HG02571 (cell line): ENCODE measurements at regions not wholly inside any gene's neighbourhood (a gene's known extent, or its start where the extent isn't known, plus 50 kb on each side); places are given as distances from the start of the nearest gene placed in this dataset.

Experiments
- ATAC-seq: cut with Tn5 transposase; IDR thresholded peaks from one replicate; pipeline ENCODE4 v1.9.1; 2021; ENCODE audit warnings: mild to moderate bottlenecking, moderate library complexity; ENCODE audit not compliant: unreplicated experiment

- ATAC-seq, result no peak
Measured at GRCh38 chr4:28976369-28976768, 1743.8 kb upstream of the PCDH7 start.

GRCh38 chr4:29002151-29002550 is 1718.0 kb upstream of the PCDH7 start:
- ATAC-seq, result no peak

GRCh38 chr4:29005838-29006237 is 1714.3 kb upstream of the PCDH7 start:
- no peak for ATAC-seq

- ATAC-seq, result no peak
Measured at GRCh38 chr4:29009908-29010307, 1710.3 kb upstream of the PCDH7 start.

GRCh38 chr4:29013341-29013740 is 1706.8 kb upstream of the PCDH7 start:
- ATAC-seq, result no peak

GRCh38 chr4:29014555-29014954 is 1705.6 kb upstream of the PCDH7 start:
- ATAC-seq, result no peak

- ATAC-seq, result no peak
Measured at GRCh38 chr4:29033703-29034102, 1686.5 kb upstream of the PCDH7 start.

GRCh38 chr4:29037501-29037900 is 1682.7 kb upstream of the PCDH7 start:
- ATAC-seq, result no peak

- no peak for ATAC-seq
Measured at GRCh38 chr4:29043411-29043810, 1676.8 kb upstream of the PCDH7 start.

GRCh38 chr4:29046186-29046585 is 1674.0 kb upstream of the PCDH7 start:
- ATAC-seq, result no peak

GRCh38 chr4:29046781-29047180 is 1673.4 kb upstream of the PCDH7 start:
- no peak for ATAC-seq

GRCh38 chr4:29047341-29048041 is 1672.7 kb upstream of the PCDH7 start:
- no peak for ATAC-seq

- ATAC-seq, result no peak
Measured at GRCh38 chr4:29051381-29051965, 1668.7 kb upstream of the PCDH7 start.

GRCh38 chr4:29052266-29052665 is 1667.9 kb upstream of the PCDH7 start:
- no peak for ATAC-seq

- no peak for ATAC-seq
Measured at GRCh38 chr4:29058531-29058930, 1661.6 kb upstream of the PCDH7 start.

GRCh38 chr4:29066861-29067260 is 1653.3 kb upstream of the PCDH7 start:
- no peak for ATAC-seq

- no peak for ATAC-seq
Measured at GRCh38 chr4:29073571-29073970, 1646.6 kb upstream of the PCDH7 start.

GRCh38 chr4:29075366-29075765 is 1644.8 kb upstream of the PCDH7 start:
- ATAC-seq, result no peak

- no peak for ATAC-seq
Measured at GRCh38 chr4:29079260-29079659, 1640.9 kb upstream of the PCDH7 start.

GRCh38 chr4:29081234-29081955 is 1638.8 kb upstream of the PCDH7 start:
- no peak for ATAC-seq

- no peak for ATAC-seq
Measured at GRCh38 chr4:29082684-29083083, 1637.5 kb upstream of the PCDH7 start.

- ATAC-seq, result no peak
Measured at GRCh38 chr4:29085748-29086147, 1634.4 kb upstream of the PCDH7 start.
